H1 (cell line): ENCODE measurements at regions not wholly inside any gene's neighbourhood (a gene's known extent, or its start where the extent isn't known, plus 50 kb on each side); places are given as distances from the start of the nearest gene placed in this dataset.

ENCODE experiments used
- CTCF ChIA-PET: fragments of 300-600 bp; sonication (Branson Sonifier 250); formaldehyde crosslinking; loops from one replicate; lab custom pipeline; 2021; ENCODE audit not compliant: partially characterized antibody; lab: Charles Lee
- POLR2A ChIA-PET: fragments of 300-600 bp; sonication (Branson Sonifier 250); formaldehyde crosslinking; loops from one replicate; lab custom pipeline; 2021; ENCODE audit warnings: inconsistent platforms; ENCODE audit not compliant: partially characterized antibody; lab: Charles Lee
- DNase-seq, 2 experiments: peaks; one replicate each; pipeline versions ENCODE4 v3.0.0 to v3.0.0-alpha.2; 2010 to 2022; ENCODE audit warnings: low spot score in 2 of 2, low read depth in 1 of 2, mixed read lengths in 1 of 2
- FAIRE-seq: peaks from 2 replicates; lab custom pipeline; 2011; peaks lifted over from hg19 to GRCh38; lab: Jason Lieb, UNC
- H2AFZ ChIP-seq: 2 replicates; pipeline ENCODE4 v1.8.1; 2012; ENCODE audit warnings: low read length, inconsistent platforms
- H2AK5ac ChIP-seq: 2 replicates; pipeline ENCODE4 v1.6.1; 2013; ENCODE audit warnings: low read depth, low read length
- H2BK120ac ChIP-seq: replicated peaks from 2 replicates; pipeline ENCODE3; 2013; ENCODE audit warnings: low read depth, low read length, inconsistent platforms
- H2BK12ac ChIP-seq: 2 replicates; pipeline ENCODE4 v1.6.1; 2013; ENCODE audit warnings: low read depth, low read length
- H2BK15ac ChIP-seq: 2 replicates; pipeline ENCODE4 v1.6.1; 2013; ENCODE audit warnings: low read length
- H2BK20ac ChIP-seq: 2 replicates; pipeline ENCODE4 v1.6.1; 2013; ENCODE audit warnings: low read length
- H2BK5ac ChIP-seq: 2 replicates; pipeline ENCODE4 v1.6.1; 2013; ENCODE audit warnings: low read depth, low read length
- H3K14ac ChIP-seq: 2 replicates; pipeline ENCODE4 v1.6.1; 2013; ENCODE audit warnings: inconsistent platforms; ENCODE audit not compliant: insufficient read length
- H3K18ac ChIP-seq: 2 replicates; pipeline ENCODE4 v1.6.1; 2013; ENCODE audit warnings: low read length; ENCODE audit errors: extremely low read depth
- H3K23ac ChIP-seq: 2 replicates; pipeline ENCODE4 v1.6.1; 2013; ENCODE audit warnings: inconsistent platforms; ENCODE audit not compliant: insufficient read length
- H3K23me2 ChIP-seq: 2 replicates; pipeline ENCODE4 v1.6.1; 2013; ENCODE audit warnings: low read depth, low read length
- H3K27ac ChIP-seq: 2 replicates; pipeline ENCODE4 v1.6.1; 2011; ENCODE audit warnings: low read depth, low read length, inconsistent platforms
- H3K27me3 ChIP-seq, 4 experiments: replicated peaks in 1 of 4; 1 replicate in 1 of 4; 2 replicates in 3 of 4; pipeline versions ENCODE4 v1.6.1 to v1.8.1; 2011 to 2013; ENCODE audit warnings: low read length in 3 of 4, mild to moderate bottlenecking in 3 of 4, inconsistent platforms in 2 of 4, mixed read lengths in 2 of 4, moderate library complexity in 1 of 4; ENCODE audit not compliant: control insufficient read depth in 3 of 4, insufficient read depth in 3 of 4; ENCODE audit errors: extremely low read depth in 1 of 4
- H3K36me3 ChIP-seq, 4 experiments: 2 replicates each; pipeline versions ENCODE4 v1.6.1 to v1.8.1; 2011 to 2013; ENCODE audit warnings: mild to moderate bottlenecking in 4 of 4, low read length in 3 of 4, moderate library complexity in 2 of 4, control low read depth in 1 of 4, inconsistent platforms in 1 of 4; ENCODE audit not compliant: insufficient read depth in 4 of 4, control insufficient read depth in 2 of 4
- H3K4ac ChIP-seq: replicated peaks from 2 replicates; pipeline ENCODE3; 2013; ENCODE audit warnings: low read length, low read depth, mixed read lengths, inconsistent platforms; ENCODE audit not compliant: insufficient read length
- H3K4me1 ChIP-seq, 4 experiments: replicated peaks in 1 of 4; 1 replicate in 1 of 4; 2 replicates in 3 of 4; pipeline versions ENCODE4 v1.6.1 to v1.8.1; 2011 to 2013; ENCODE audit warnings: low read length in 3 of 4, inconsistent platforms in 2 of 4, mixed read lengths in 1 of 4; ENCODE audit not compliant: insufficient read depth in 4 of 4, control insufficient read depth in 3 of 4
- H3K4me2 ChIP-seq, 2 experiments: 2 replicates each; pipeline versions ENCODE4 v1.6.1 to v1.8.1; 2011 to 2013; ENCODE audit warnings: low read depth in 2 of 2, low read length in 2 of 2, control low read depth in 1 of 2, inconsistent platforms in 1 of 2, mild to moderate bottlenecking in 1 of 2; ENCODE audit not compliant: insufficient read depth in 1 of 2
- H3K4me3 ChIP-seq, 4 experiments: fragments of 200-600, 300-600 bp in 1 of 4; sonication (generic), shearing (Covaris generic), sonication (Bioruptor Twin) in 1 of 4; 2 replicates each; pipeline versions ENCODE4 v1.5.1 to v1.8.1; 2011 to 2016; ENCODE audit warnings: low read length in 4 of 4, low read depth in 3 of 4, control low read depth in 2 of 4, inconsistent platforms in 2 of 4, mild to moderate bottlenecking in 2 of 4, mixed read lengths in 1 of 4, moderate library complexity in 1 of 4; ENCODE audit not compliant: insufficient read depth in 2 of 4; ENCODE audit errors: extremely low read depth in 1 of 4
- H3K56ac ChIP-seq: replicated peaks from 2 replicates; pipeline ENCODE3; 2013; ENCODE audit warnings: low read depth, mild to moderate bottlenecking, mixed read lengths, low read length, inconsistent platforms; ENCODE audit not compliant: insufficient read length
- H3K79me1 ChIP-seq: 2 replicates; pipeline ENCODE4 v1.6.1; 2013; ENCODE audit warnings: low read depth, low read length, control low read depth
- H3K79me2 ChIP-seq, 2 experiments: 2 replicates each; pipeline versions ENCODE4 v1.6.1 to v1.8.1; 2012 to 2013; ENCODE audit warnings: low read length in 2 of 2, mild to moderate bottlenecking in 2 of 2, inconsistent platforms in 1 of 2; ENCODE audit not compliant: insufficient read depth in 2 of 2, control insufficient read depth in 1 of 2
- H3K9ac ChIP-seq, 4 experiments: replicated peaks in 1 of 4; 1 replicate in 1 of 4; 2 replicates in 3 of 4; pipeline versions ENCODE4 v1.6.1 to v1.8.1; 2011 to 2013; ENCODE audit warnings: low read depth in 3 of 4, low read length in 3 of 4, control low read depth in 2 of 4, mild to moderate bottlenecking in 2 of 4, moderate library complexity in 2 of 4, inconsistent platforms in 1 of 4; ENCODE audit errors: extremely low read depth in 1 of 4
- H3K9me3 ChIP-seq, 2 experiments: 2 replicates each; pipeline versions ENCODE4 v1.6.1 to v1.8.1; 2012 to 2013; ENCODE audit warnings: mild to moderate bottlenecking in 2 of 2, moderate library complexity in 2 of 2, control low read depth in 1 of 2, inconsistent platforms in 1 of 2, low read depth in 1 of 2, low read length in 1 of 2, mixed read lengths in 1 of 2; ENCODE audit not compliant: insufficient read depth in 2 of 2
- H4K20me1 ChIP-seq, 2 experiments: replicated peaks in 1 of 2; 2 replicates each; pipeline versions ENCODE3 to v1.8.1; 2011 to 2013; ENCODE audit warnings: inconsistent platforms in 2 of 2, low read length in 2 of 2, mild to moderate bottlenecking in 1 of 2; ENCODE audit not compliant: insufficient read depth in 2 of 2, control insufficient read depth in 1 of 2
- H4K5ac ChIP-seq: 2 replicates; pipeline ENCODE4 v1.6.1; 2013; ENCODE audit warnings: low read length, low read depth, mixed read lengths, inconsistent platforms; ENCODE audit not compliant: insufficient read length
- H4K8ac ChIP-seq: 2 replicates; pipeline ENCODE4 v1.8.0; 2013; ENCODE audit warnings: mild to moderate bottlenecking, moderate library complexity, low read length, inconsistent platforms; ENCODE audit not compliant: insufficient read depth; ENCODE audit errors: extremely low read depth
- H4K91ac ChIP-seq: replicated peaks from 2 replicates; pipeline ENCODE3; 2013; ENCODE audit warnings: low read length, mixed read lengths, inconsistent platforms; ENCODE audit not compliant: insufficient read length
- ASH2L ChIP-seq: fragments of 200-600, 300-600 bp; sonication (generic); IDR thresholded peaks from one replicate; pipeline ENCODE4 v1.7.1; 2017; ENCODE audit warnings: low read length
- BRCA1 ChIP-seq: IDR thresholded peaks from 2 replicates; pipeline ENCODE4 v1.6.1; 2012; ENCODE audit warnings: low read depth, low read length, improper control_type of control experiment
- CHD1 ChIP-seq: IDR thresholded peaks from 2 replicates; pipeline ENCODE4 v1.6.1; 2012; ENCODE audit warnings: low read depth, low read length, improper control_type of control experiment
- CHD2 ChIP-seq: IDR thresholded peaks from 2 replicates; pipeline ENCODE4 v1.6.1; 2012; ENCODE audit warnings: low read length, improper control_type of control experiment
- CTBP2 ChIP-seq: IDR thresholded peaks from 2 replicates; pipeline ENCODE4 v1.7.0; 2011; ENCODE audit warnings: borderline replicate concordance, mild to moderate bottlenecking, moderate library complexity, mixed read lengths, low read length; ENCODE audit not compliant: insufficient read depth, insufficient read length
- EP300 ChIP-seq, 2 experiments: IDR thresholded peaks; 1 replicate in 1 of 2; 2 replicates in 1 of 2; pipeline ENCODE4 v1.6.1; 2011 to 2012; ENCODE audit warnings: low read depth in 2 of 2, low read length in 2 of 2, mild to moderate bottlenecking in 2 of 2, borderline replicate concordance in 1 of 2, inconsistent platforms in 1 of 2, moderate library complexity in 1 of 2
- EZH2 ChIP-seq: fragments of 200-600 bp; sonication (generic); IDR thresholded peaks from 2 replicates; pipeline ENCODE4 v1.7.1; 2012; ENCODE audit warnings: low read depth, mild to moderate bottlenecking, moderate library complexity, low read length, inconsistent platforms; ENCODE audit not compliant: severe bottlenecking
- JUN ChIP-seq: IDR thresholded peaks from 2 replicates; pipeline ENCODE4 v1.6.1; 2011; ENCODE audit warnings: low read depth, mild to moderate bottlenecking, improper control_type of control experiment, low read length
- KDM5A ChIP-seq: fragments of 200-600 bp; IDR thresholded peaks from 2 replicates; pipeline ENCODE4 v1.7.1; 2012; ENCODE audit warnings: mild to moderate bottlenecking, low read length, inconsistent platforms, mixed read lengths
- POU5F1 ChIP-seq: IDR thresholded peaks from 2 replicates; pipeline ENCODE4 v1.6.1; 2011; ENCODE audit warnings: low read depth, mild to moderate bottlenecking, low read length, moderate library complexity
- SP4 ChIP-seq: IDR thresholded peaks from 2 replicates; pipeline ENCODE4 v1.6.1; 2012; ENCODE audit warnings: low read length, inconsistent platforms
- SRF ChIP-seq: IDR thresholded peaks from 2 replicates; pipeline ENCODE4 v1.6.1; 2011; ENCODE audit warnings: mild to moderate bottlenecking, low read depth, low read length, moderate library complexity
- SUZ12 ChIP-seq: fragments of 200-600 bp; sonication (generic); IDR thresholded peaks from 2 replicates; pipeline ENCODE4 v1.6.1; 2012; ENCODE audit warnings: mild to moderate bottlenecking, inconsistent platforms, low read length, moderate library complexity, mixed read lengths
- USF2 ChIP-seq: IDR thresholded peaks from 2 replicates; pipeline ENCODE4 v1.6.1; 2011; ENCODE audit warnings: low read length, improper control_type of control experiment
- WGBS, 2 experiments: shearing (Covaris generic) in 1 of 2; methylation state at CpG; one replicate each; pipeline versions ENCODE4 v1.1.6 to v1.1.7; 2013 to 2015; ENCODE audit warnings: low lambda C conversion rate in 2 of 2, mixed read lengths in 2 of 2, inconsistent platforms in 1 of 2, low coverage in 1 of 2, missing lambda C conversion rate in 1 of 2; ENCODE audit not compliant: insufficient replicate concordance in 2 of 2, insufficient coverage in 1 of 2, insufficient read length in 1 of 2; ENCODE audit errors: extremely low coverage in 1 of 2, missing lambda C conversion rate in 1 of 2; 5-methylcytosine and 5-hydroxymethylcytosine counted together

- Histone ChIP-seq H3K79me1 (no peaks in the 10 kb centered on the region), H2BK20ac (no peak overlapping the region), H3K4ac (no peak overlapping the region), H2BK5ac (no peak overlapping the region), H3K4me3 (no peak overlapping the region), H2AFZ (no peak overlapping the region), H3K27ac (no peak overlapping the region), H3K4me1 (peaks cover 0 to 3% (median 0%) of the 10 kb centered on the region in 4 experiments; a peak in 1 of 7 replicates), H4K20me1 (no peaks in the 10 kb centered on the region), H3K23ac (no peak overlapping the region), H3K9ac (no peak overlapping the region), H3K9me3 (no peaks in the 10 kb centered on the region; a peak in 1 of 4 replicates), H4K5ac (no peak overlapping the region), H2BK120ac (no peak overlapping the region), H2BK15ac (no peak overlapping the region), H3K18ac (no peak overlapping the region), H2BK12ac (no peak overlapping the region), H3K56ac (no peak overlapping the region), H2AK5ac (no peak overlapping the region), H3K14ac (no peak overlapping the region), H4K91ac (no peak overlapping the region), H3K27me3 (no peaks in the 10 kb centered on the region), H3K36me3 (no peaks in the 10 kb centered on the region; a peak in 1 of 8 replicates), H3K4me2 (no peak overlapping the region), H3K79me2 (no peaks in the 10 kb centered on the region), H4K8ac (no peak overlapping the region), H3K23me2 (no peaks in the 10 kb centered on the region; the same call in 1 of the 2 replicates)
- DNase-seq (no peak), FAIRE-seq (no peak)
- no peak for TF ChIP-seq SUZ12
- no peak for TF ChIP-seq EZH2
- no peak for TF ChIP-seq ASH2L
- TF ChIP-seq CHD2, result no peak
- no peak for TF ChIP-seq POU5F1
- no peak for TF ChIP-seq CTBP2
- TF ChIP-seq CHD1, result no peak
- no peak for TF ChIP-seq KDM5A
- no peak for TF ChIP-seq SP4
- TF ChIP-seq USF2, result no peak
- no peak for TF ChIP-seq EP300 (IDR thresholded peaks at IDR 0.05; ENCODE audit: borderline replicate concordance in 1 of 2, low read depth in 2 of 2, low read length in 2 of 2)
- no peak for TF ChIP-seq BRCA1
- no peak for TF ChIP-seq JUN
- no peak for TF ChIP-seq SRF
- CTCF ChIA-PET, result interaction anchor here (3.2 kb wide), 1 partner anchor 54 kb away, joined by 12 read pairs; no protein-coding TSS in a partner anchor
- WGBS, 2 experiments, result 93 to 100% methylated on average over 1 to 4 of the region's 4 CpGs
- POLR2A ChIA-PET, result no interaction called here
These were observed 1525.7 kb upstream of the TENM3 start for GRCh38 chr4:180717451-180718033.
